Skeletal muscle satellite cell (primary cell): ENCODE measurements at regions not wholly inside any gene's neighbourhood (a gene's known extent, or its start where the extent isn't known, plus 50 kb on each side); places are given as distances from the start of the nearest gene placed in this dataset.

Experiments used
- H3K27me3 ChIP-seq: 2 replicates; pipeline ENCODE4 v1.7.0; 2013; ENCODE audit warnings: low read length; ENCODE audit not compliant: control insufficient read depth, insufficient read depth
- H3K36me3 ChIP-seq: 2 replicates; pipeline ENCODE4 v1.7.0; 2013; ENCODE audit warnings: mild to moderate bottlenecking, control low read depth, low read length; ENCODE audit not compliant: insufficient read depth
- H3K4me1 ChIP-seq: 2 replicates; pipeline ENCODE4 v1.7.0; 2013; ENCODE audit warnings: low read length; ENCODE audit not compliant: control insufficient read depth, insufficient read depth
- H3K4me2 ChIP-seq: 2 replicates; pipeline ENCODE4 v1.7.0; 2013; ENCODE audit warnings: mild to moderate bottlenecking, low read length
- H3K4me3 ChIP-seq: 2 replicates; pipeline ENCODE4 v1.7.0; 2013; ENCODE audit warnings: low read length
- H3K9ac ChIP-seq: 2 replicates; pipeline ENCODE4 v1.7.0; 2013; ENCODE audit warnings: mild to moderate bottlenecking, low read depth, low read length, moderate library complexity
- H3K9me3 ChIP-seq: replicated peaks from 2 replicates; pipeline ENCODE4 v1.7.0; 2013; ENCODE audit warnings: mild to moderate bottlenecking, control low read depth, low read length

DNA sequence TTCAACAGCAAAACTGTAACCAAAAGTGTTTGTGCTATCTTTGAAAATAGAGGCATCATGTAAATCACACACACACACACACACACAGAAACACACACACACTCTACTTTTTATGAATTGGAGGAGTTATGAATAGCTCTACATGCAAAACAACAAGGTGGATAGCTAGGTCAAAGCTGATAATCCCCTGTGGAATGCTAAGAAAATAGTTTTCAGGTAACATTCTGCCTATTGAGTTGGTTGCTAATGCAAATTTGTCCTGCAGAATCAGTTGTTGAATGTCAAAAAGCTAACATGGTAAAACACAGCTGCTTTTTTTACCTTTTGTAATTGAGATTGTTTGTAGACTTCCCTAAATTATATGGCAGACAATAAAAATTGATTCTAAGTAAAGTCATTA lies 1658.4 kb upstream of the RAG2 start:
- no peaks in the 10 kb centered on the region for H3K36me3 ChIP-seq
- no peak overlapping the region for H3K4me3 ChIP-seq
- no peaks in the 10 kb centered on the region for H3K9me3 ChIP-seq
- no peaks in the 10 kb centered on the region for H3K27me3 ChIP-seq
- H3K4me2 ChIP-seq: no peak overlapping the region
- no peak overlapping the region for H3K9ac ChIP-seq
- H3K4me1 ChIP-seq: no peaks in the 10 kb centered on the region

- Histone ChIP-seq H3K36me3 (no peaks in the 10 kb centered on the region), H3K9me3 (no peaks in the 10 kb centered on the region), H3K27me3 (no peaks in the 10 kb centered on the region), H3K4me3 (no peak overlapping the region), H3K9ac (no peak overlapping the region), H3K4me1 (no peaks in the 10 kb centered on the region), H3K4me2 (no peak overlapping the region)
Measured at GRCh38 chr11:38254913-38255312, 1656.9 kb upstream of the RAG2 start.

- no peak overlapping the region for H3K9ac ChIP-seq
Measured at GRCh38 chr11:38252620-38253019, 1654.6 kb upstream of the RAG2 start.

GRCh38 chr11:38246451-38246850 lies 1648.4 kb upstream of the RAG2 start:
- H3K27me3 ChIP-seq: no peaks in the 10 kb centered on the region
- no peak overlapping the region for H3K9ac ChIP-seq
- no peaks in the 10 kb centered on the region for H3K36me3 ChIP-seq
- no peaks in the 10 kb centered on the region for H3K4me1 ChIP-seq
- no peak overlapping the region for H3K4me2 ChIP-seq
- no peaks in the 10 kb centered on the region for H3K9me3 ChIP-seq
- no peak overlapping the region for H3K4me3 ChIP-seq

More at GRCh38 chr11:38252620-38253019, 1654.6 kb upstream of the RAG2 start:
- H3K4me2 ChIP-seq: no peak overlapping the region
- no peak overlapping the region for H3K4me3 ChIP-seq
- H3K9me3 ChIP-seq: no peaks in the 10 kb centered on the region
- no peaks in the 10 kb centered on the region for H3K4me1 ChIP-seq
- no peaks in the 10 kb centered on the region for H3K27me3 ChIP-seq
- no peaks in the 10 kb centered on the region for H3K36me3 ChIP-seq

- H3K9me3 ChIP-seq: peaks cover 10% of the 10 kb centered on the region
- no peak overlapping the region for H3K9ac ChIP-seq
- no peaks in the 10 kb centered on the region for H3K36me3 ChIP-seq
- no peak overlapping the region for H3K4me3 ChIP-seq
- H3K27me3 ChIP-seq: no peaks in the 10 kb centered on the region
- no peak overlapping the region for H3K4me2 ChIP-seq
- no peaks in the 10 kb centered on the region for H3K4me1 ChIP-seq
Measured at GRCh38 chr11:38226684-38227083, 1628.6 kb upstream of the RAG2 start.

DNA sequence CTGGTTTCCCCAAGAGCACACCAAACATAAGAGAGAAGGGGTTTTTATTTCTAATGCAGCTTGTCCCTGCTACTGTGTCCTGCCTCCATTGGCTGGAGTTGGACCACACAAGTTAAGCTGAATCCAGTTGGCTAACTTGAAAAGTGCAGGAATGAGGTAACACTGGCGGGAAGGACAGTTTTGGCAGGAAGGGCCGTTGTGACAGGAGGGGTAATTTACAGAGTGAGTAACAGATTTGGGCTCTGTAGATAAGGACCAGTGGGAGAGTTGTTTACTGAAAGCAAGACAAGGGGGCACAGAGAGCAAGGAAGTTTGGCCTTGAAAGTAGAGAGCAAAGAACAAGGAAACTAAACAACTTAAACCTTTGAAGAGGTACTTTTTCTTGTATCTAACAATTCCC lies 1623.3 kb upstream of the RAG2 start:
- Histone ChIP-seq H3K9ac (no peak overlapping the region), H3K36me3 (no peaks in the 10 kb centered on the region), H3K4me3 (no peak overlapping the region), H3K4me2 (no peak overlapping the region), H3K27me3 (no peaks in the 10 kb centered on the region), H3K9me3 (peaks cover 1% of the 10 kb centered on the region), H3K4me1 (no peaks in the 10 kb centered on the region)

DNA sequence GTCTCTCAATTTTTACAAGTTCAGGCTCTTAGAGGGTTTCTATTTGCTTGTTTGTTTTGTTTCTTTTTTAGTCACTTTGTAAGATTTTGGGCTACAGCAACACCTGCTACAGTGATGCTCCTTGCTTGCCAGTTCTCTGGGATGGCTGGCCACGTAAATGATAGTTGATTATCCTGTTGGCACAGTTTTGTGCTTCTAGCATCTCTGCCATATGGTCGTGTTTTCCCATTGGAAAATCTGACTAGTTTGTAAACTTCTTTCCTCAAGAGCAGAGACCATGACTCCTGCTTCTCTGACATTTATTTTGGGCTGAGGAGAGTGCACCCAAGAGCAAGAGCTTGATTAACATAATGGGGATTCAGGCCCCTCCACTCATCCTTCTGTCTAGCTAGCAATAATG lies 1621.6 kb upstream of the RAG2 start:
- H3K4me2 ChIP-seq: no peak overlapping the region
- H3K27me3 ChIP-seq: no peaks in the 10 kb centered on the region
- H3K4me1 ChIP-seq: no peaks in the 10 kb centered on the region

GRCh38 chr11:38208951-38209350 lies 1610.9 kb upstream of the RAG2 start:
- H3K4me1 ChIP-seq: no peaks in the 10 kb centered on the region
- no peaks in the 10 kb centered on the region for H3K36me3 ChIP-seq
- no peaks in the 10 kb centered on the region for H3K27me3 ChIP-seq
- H3K9ac ChIP-seq: no peak overlapping the region
- H3K9me3 ChIP-seq: no peaks in the 10 kb centered on the region
- H3K4me2 ChIP-seq: no peak overlapping the region
- H3K4me3 ChIP-seq: no peak overlapping the region

More for the DNA sequence above, 1621.6 kb upstream of the RAG2 start:
- Histone ChIP-seq H3K4me3 (no peak overlapping the region), H3K9me3 (no peaks in the 10 kb centered on the region), H3K9ac (no peak overlapping the region), H3K36me3 (no peaks in the 10 kb centered on the region)

DNA sequence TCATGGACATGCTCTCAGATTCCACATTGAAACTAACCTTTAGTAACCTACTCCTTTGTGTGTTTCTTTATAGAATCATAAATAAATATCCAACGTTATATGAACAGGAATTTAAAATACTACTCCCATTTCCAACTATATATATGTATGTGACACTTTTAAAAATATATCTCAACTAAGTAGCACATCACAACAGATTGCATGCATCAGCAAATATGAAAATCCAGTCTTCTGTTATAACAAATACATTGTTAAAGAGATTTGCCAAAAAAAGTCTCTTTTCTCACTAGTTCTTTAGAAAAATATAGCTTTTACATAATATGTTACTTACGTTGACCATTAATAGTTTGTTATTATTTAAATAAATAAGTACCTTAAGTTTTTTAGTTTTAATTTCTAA lies 1608.6 kb upstream of the RAG2 start:
- Histone ChIP-seq H3K27me3 (no peaks in the 10 kb centered on the region), H3K4me1 (no peaks in the 10 kb centered on the region), H3K4me2 (no peak overlapping the region), H3K9ac (no peak overlapping the region), H3K36me3 (no peaks in the 10 kb centered on the region), H3K4me3 (no peak overlapping the region), H3K9me3 (no peaks in the 10 kb centered on the region)

DNA sequence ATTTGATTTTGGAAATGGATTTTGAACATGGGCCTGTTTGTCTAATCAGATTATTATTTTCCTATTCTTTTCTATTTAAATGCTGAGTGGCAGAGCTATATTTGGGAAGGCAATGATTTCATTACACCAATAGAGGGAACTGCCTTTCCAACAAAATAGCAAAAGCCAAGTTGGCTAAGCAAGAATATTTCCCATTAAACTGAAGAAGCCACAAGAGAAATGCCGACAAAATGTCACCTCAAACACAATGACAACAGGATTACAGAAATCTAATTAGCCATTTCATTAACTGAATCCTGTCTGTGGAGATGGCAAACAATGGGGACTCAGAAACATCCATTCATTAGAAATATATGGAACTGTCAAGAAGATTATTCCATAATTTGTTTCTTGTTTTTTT lies 1593.1 kb upstream of the RAG2 start:
- H3K4me1 ChIP-seq: no peaks in the 10 kb centered on the region
- H3K4me2 ChIP-seq: no peak overlapping the region

DNA sequence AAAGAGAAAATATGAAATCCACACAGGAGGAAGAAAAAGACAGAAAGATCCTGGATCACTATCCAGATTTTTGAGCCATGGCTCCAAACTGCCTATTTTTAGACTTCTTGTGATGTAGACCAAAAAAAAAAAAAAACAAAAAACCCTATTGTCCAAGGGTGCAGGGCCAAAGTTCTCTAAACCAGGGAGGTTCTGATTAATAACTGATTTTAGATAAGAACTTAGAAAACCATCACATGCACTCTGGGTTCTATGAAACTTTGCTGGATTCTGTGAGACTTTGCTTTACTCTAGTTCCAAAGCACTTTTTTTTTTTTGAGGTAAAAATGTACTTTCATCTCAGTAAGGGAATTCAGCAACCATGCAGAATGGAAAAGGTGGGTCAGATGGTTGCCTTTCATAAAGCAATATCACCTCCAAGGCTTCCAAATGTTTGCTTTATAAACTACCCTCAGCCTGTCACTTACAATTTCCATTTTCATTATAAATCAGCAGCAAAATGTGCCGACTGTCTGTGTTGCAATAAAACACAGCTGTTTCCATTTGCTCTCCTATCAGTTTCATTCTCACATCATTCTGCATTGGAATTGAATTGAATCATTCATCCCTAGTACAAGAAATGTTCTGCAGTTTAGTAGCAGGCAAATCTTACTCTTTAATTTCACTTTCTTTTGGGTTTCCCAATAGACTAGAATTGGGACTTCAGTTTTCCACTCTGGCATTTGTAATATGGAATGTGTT lies 1584.3 kb upstream of the RAG2 start:
- Histone ChIP-seq H3K9ac (no peak overlapping the region), H3K4me3 (no peak overlapping the region), H3K4me1 (no peaks in the 10 kb centered on the region), H3K27me3 (no peaks in the 10 kb centered on the region), H3K9me3 (no peaks in the 10 kb centered on the region), H3K4me2 (no peak overlapping the region), H3K36me3 (no peaks in the 10 kb centered on the region)

More for the DNA sequence above, 1593.1 kb upstream of the RAG2 start:
- no peaks in the 10 kb centered on the region for H3K27me3 ChIP-seq
- H3K9me3 ChIP-seq: no peaks in the 10 kb centered on the region
- H3K9ac ChIP-seq: no peak overlapping the region
- no peaks in the 10 kb centered on the region for H3K36me3 ChIP-seq
- no peak overlapping the region for H3K4me3 ChIP-seq

- no peaks in the 10 kb centered on the region for H3K36me3 ChIP-seq
- H3K9me3 ChIP-seq: no peaks in the 10 kb centered on the region
- H3K4me3 ChIP-seq: no peak overlapping the region
- no peak overlapping the region for H3K9ac ChIP-seq
- no peaks in the 10 kb centered on the region for H3K27me3 ChIP-seq
- H3K4me2 ChIP-seq: no peak overlapping the region
- no peaks in the 10 kb centered on the region for H3K4me1 ChIP-seq
Measured at GRCh38 chr11:38176686-38177322, 1578.8 kb upstream of the RAG2 start.
